ENCODE measurements at regions not wholly inside any gene's neighbourhood (a gene's known extent, or its start where the extent isn't known, plus 50 kb on each side); places are given as distances from the start of the nearest gene placed in this dataset.
"Not testable (repeated sequence)": the region's sequence is repeated elsewhere in the genome, so short reads cannot be mapped to it uniquely, and the experiment has no call there.

DNA sequence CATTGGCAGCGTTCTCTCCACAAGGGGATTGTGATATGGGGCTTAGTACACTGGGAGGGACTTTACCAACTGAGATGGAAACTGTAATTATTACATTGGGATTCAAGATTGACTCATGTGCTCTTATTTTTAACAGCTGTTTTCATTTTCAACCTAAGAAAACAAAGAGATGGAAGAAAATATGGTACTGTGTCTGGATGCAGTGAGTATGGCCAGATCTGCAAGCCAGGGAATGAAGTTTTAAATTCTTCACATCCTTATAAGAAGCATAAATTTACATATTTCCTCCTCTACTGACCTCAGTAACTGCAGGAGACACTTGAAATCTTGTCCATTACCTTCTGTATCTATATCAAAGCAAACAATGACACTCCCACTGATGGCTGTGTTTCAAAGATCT lies 81.5 kb upstream of the EDEM3 start:
- H3K36me3 ChIP-seq (ENCODE audit: control insufficient read depth in 1 of 2, insufficient read depth in 2 of 2, low read length in 1 of 2), result no peaks in the 10 kb centered on the region
- intact Hi-C loops (cut with DNase I), result no loop called here
- no peaks in the 10 kb centered on the region for H3K27me3 ChIP-seq (ENCODE audit: control insufficient read depth in 1 of 2, insufficient read depth in 2 of 2, low read length in 1 of 2)
- no peaks in the 10 kb centered on the region for H3K9me3 ChIP-seq (ENCODE audit: control insufficient read depth, low read length)
- ATAC-seq (ENCODE audit: low FRiP score) (peak; percentile 49), DNase-seq (no peak)
- no peak overlapping the region for H3K4me3 ChIP-seq (ENCODE audit: low read length in 2 of 2)
- 3 to 5% methylated on average over 1 of the region's 1 CpG for WGBS, 2 donors
- peak overlapping the region in 1 of 2 donors; percentile 90 for H3K27ac ChIP-seq (ENCODE audit: low read depth in 1 of 2, low read length in 2 of 2)
- peaks cover 6 to 11% of the 10 kb centered on the region in 2 donors for H3K4me1 ChIP-seq (ENCODE audit: control insufficient read depth in 1 of 2, insufficient read depth in 2 of 2, low read length in 2 of 2)

GRCh38 chr1:184833994-184834393 lies 79.3 kb upstream of the EDEM3 start:
- H3K36me3 ChIP-seq (ENCODE audit: control insufficient read depth in 1 of 2, insufficient read depth in 2 of 2, low read length in 1 of 2); intact Hi-C loops (cut with DNase I); H3K27ac ChIP-seq (ENCODE audit: low read depth in 1 of 2, low read length in 2 of 2); ATAC-seq (ENCODE audit: low FRiP score); H3K27me3 ChIP-seq (ENCODE audit: control insufficient read depth in 1 of 2, insufficient read depth in 2 of 2, low read length in 1 of 2); H3K9me3 ChIP-seq (ENCODE audit: control insufficient read depth, low read length); H3K4me3 ChIP-seq (ENCODE audit: low read length in 2 of 2); DNase-seq: not testable (repeated sequence)
- H3K4me1 ChIP-seq (ENCODE audit: control insufficient read depth in 1 of 2, insufficient read depth in 2 of 2, low read length in 2 of 2), result peaks cover 6 to 15% of the 10 kb centered on the region in 2 donors

DNA sequence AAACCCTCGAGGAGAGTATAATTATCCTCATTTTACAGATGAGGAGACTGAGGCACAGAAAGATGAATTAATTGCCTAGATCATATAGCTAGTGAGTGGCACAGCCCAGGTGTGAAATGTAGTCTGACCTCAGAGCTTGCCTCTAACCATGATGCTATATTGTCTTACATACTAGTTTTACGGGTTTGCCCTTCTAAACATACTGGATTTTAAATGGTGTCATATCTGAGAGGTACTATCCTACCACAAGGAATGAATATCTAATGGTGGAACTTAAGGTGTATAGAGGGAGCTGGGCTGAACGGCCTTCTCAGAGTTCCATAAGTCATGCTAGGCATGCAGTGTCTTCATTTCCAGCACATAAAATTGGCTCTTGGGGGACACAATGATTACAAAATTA lies 77.9 kb upstream of the EDEM3 start:
- Histone ChIP-seq H3K36me3 (ENCODE audit: control insufficient read depth in 1 of 2, insufficient read depth in 2 of 2, low read length in 1 of 2) (no peaks in the 10 kb centered on the region), H3K4me1 (ENCODE audit: control insufficient read depth in 1 of 2, insufficient read depth in 2 of 2, low read length in 2 of 2) (peaks cover 5 to 14% of the 10 kb centered on the region in 2 donors), H3K4me3 (ENCODE audit: low read length in 2 of 2) (no peak overlapping the region), H3K9me3 (ENCODE audit: control insufficient read depth, low read length) (no peaks in the 10 kb centered on the region), H3K27ac (ENCODE audit: low read depth in 1 of 2, low read length in 2 of 2) (no peak overlapping the region), H3K27me3 (ENCODE audit: control insufficient read depth in 1 of 2, insufficient read depth in 2 of 2, low read length in 1 of 2) (no peaks in the 10 kb centered on the region)
- 94% methylated on average over 3 of the region's 3 CpGs for WGBS, 2 donors
- intact Hi-C loops (cut with DNase I), result no loop called here
- no peak for ATAC-seq (ENCODE audit: low FRiP score)
- DNase-seq, result no peak

- Histone ChIP-seq H3K4me1 (ENCODE audit: control insufficient read depth in 1 of 2, insufficient read depth in 2 of 2, low read length in 2 of 2) (peaks cover 6 to 12% of the 10 kb centered on the region in 2 donors), H3K27ac (ENCODE audit: low read depth in 1 of 2, low read length in 2 of 2) (peak overlapping the region; percentile 77 to 98)
- 21 to 28% methylated on average over 6 of the region's 6 CpGs for WGBS, 2 donors
- intact Hi-C loops (cut with DNase I), result loop anchor here (5.0 kb wide), 3 partner anchors 53 to 143 kb away; partner anchors contain the start of gene NIBAN1 (in 2 of the 2)
- DNase-seq; H3K27me3 ChIP-seq (ENCODE audit: control insufficient read depth in 1 of 2, insufficient read depth in 2 of 2, low read length in 1 of 2); H3K4me3 ChIP-seq (ENCODE audit: low read length in 2 of 2); H3K36me3 ChIP-seq (ENCODE audit: control insufficient read depth in 1 of 2, insufficient read depth in 2 of 2, low read length in 1 of 2); ATAC-seq (ENCODE audit: low FRiP score); H3K9me3 ChIP-seq (ENCODE audit: control insufficient read depth, low read length): not testable (repeated sequence)
These were observed 74.8 kb upstream of the EDEM3 start for GRCh38 chr1:184829496-184829895.

GRCh38 chr1:184828369-184828717 lies 73.7 kb upstream of the EDEM3 start:
- WGBS, 2 donors, result 26 to 29% methylated on average over 2 of the region's 2 CpGs
- ATAC-seq (ENCODE audit: low FRiP score), result no peak

GRCh38 chr1:184827600-184828368 lies 73.1 kb upstream of the EDEM3 start:
- intact Hi-C loops (cut with DNase I), result loop anchor here (5.0 kb wide), 3 partner anchors 55 to 145 kb away; partner anchors contain the start of gene NIBAN1 (in 2 of the 2)
- Histone ChIP-seq H3K27me3 (ENCODE audit: control insufficient read depth in 1 of 2, insufficient read depth in 2 of 2, low read length in 1 of 2) (no peaks in the 10 kb centered on the region), H3K9me3 (ENCODE audit: control insufficient read depth, low read length) (no peaks in the 10 kb centered on the region), H3K27ac (ENCODE audit: low read depth in 1 of 2, low read length in 2 of 2) (peak overlapping the region; percentile 97 to 98), H3K4me3 (ENCODE audit: low read length in 2 of 2) (no peak overlapping the region), H3K36me3 (ENCODE audit: control insufficient read depth in 1 of 2, insufficient read depth in 2 of 2, low read length in 1 of 2) (no peaks in the 10 kb centered on the region), H3K4me1 (ENCODE audit: control insufficient read depth in 1 of 2, insufficient read depth in 2 of 2, low read length in 2 of 2) (peaks cover 8 to 12% of the 10 kb centered on the region in 2 donors)
- ATAC-seq (ENCODE audit: low FRiP score) (peak; percentile 83), DNase-seq (no peak)
- WGBS, 2 donors, result 4 to 9% methylated on average over 8 of the region's 8 CpGs

More at GRCh38 chr1:184828369-184828717, 73.7 kb upstream of the EDEM3 start:
- Histone ChIP-seq H3K9me3 (ENCODE audit: control insufficient read depth, low read length) (no peaks in the 10 kb centered on the region), H3K4me3 (ENCODE audit: low read length in 2 of 2) (no peak overlapping the region), H3K36me3 (ENCODE audit: control insufficient read depth in 1 of 2, insufficient read depth in 2 of 2, low read length in 1 of 2) (no peaks in the 10 kb centered on the region), H3K27me3 (ENCODE audit: control insufficient read depth in 1 of 2, insufficient read depth in 2 of 2, low read length in 1 of 2) (no peaks in the 10 kb centered on the region), H3K27ac (ENCODE audit: low read depth in 1 of 2, low read length in 2 of 2) (peak overlapping the region; percentile 87 to 98), H3K4me1 (ENCODE audit: control insufficient read depth in 1 of 2, insufficient read depth in 2 of 2, low read length in 2 of 2) (peaks cover 6 to 12% of the 10 kb centered on the region in 2 donors)
- intact Hi-C loops (cut with DNase I), result loop anchor here (5.0 kb wide), 3 partner anchors 54 to 144 kb away; partner anchors contain the start of gene NIBAN1 (in 2 of the 2)
- no peak for DNase-seq

DNA sequence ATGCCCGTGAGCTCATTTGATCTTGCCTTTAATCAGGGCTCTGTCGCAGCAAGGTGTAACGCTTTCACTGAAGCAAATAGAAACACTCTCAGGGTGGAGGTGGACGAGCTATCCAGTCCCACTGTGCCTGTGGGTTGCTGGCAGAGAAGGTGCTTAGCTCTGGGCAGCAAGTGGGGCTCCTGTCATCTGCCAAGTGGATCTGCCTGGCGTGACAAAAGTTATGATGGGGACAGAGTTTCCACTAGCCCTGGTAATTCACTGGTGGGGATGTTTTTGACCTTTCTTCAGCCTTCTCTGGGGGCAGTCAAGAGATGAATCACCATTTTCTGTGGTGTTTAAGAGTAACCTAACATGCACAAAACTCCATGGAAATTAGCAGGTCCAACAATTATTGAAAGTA lies 71.3 kb upstream of the EDEM3 start:
- Histone ChIP-seq H3K4me1 (ENCODE audit: control insufficient read depth in 1 of 2, insufficient read depth in 2 of 2, low read length in 2 of 2) (peaks cover 8 to 12% of the 10 kb centered on the region in 2 donors), H3K27ac (ENCODE audit: low read depth in 1 of 2, low read length in 2 of 2) (peak overlapping the region; percentile 54 to 80), H3K4me3 (ENCODE audit: low read length in 2 of 2) (no peak overlapping the region), H3K27me3 (ENCODE audit: control insufficient read depth in 1 of 2, insufficient read depth in 2 of 2, low read length in 1 of 2) (no peaks in the 10 kb centered on the region), H3K9me3 (ENCODE audit: control insufficient read depth, low read length) (no peaks in the 10 kb centered on the region), H3K36me3 (ENCODE audit: control insufficient read depth in 1 of 2, insufficient read depth in 2 of 2, low read length in 1 of 2) (peaks cover 3 to 4% of the 10 kb centered on the region in 2 donors)
- WGBS, 2 donors, result 63 to 67% methylated on average over 5 of the region's 5 CpGs
- intact Hi-C loops (cut with DNase I), result loop anchor here (5.0 kb wide), 3 partner anchors 56 to 146 kb away; partner anchors contain the start of gene NIBAN1 (in 2 of the 2)
- DNase-seq (no peak), ATAC-seq (ENCODE audit: low FRiP score) (no peak)

- Histone ChIP-seq H3K4me1 (ENCODE audit: control insufficient read depth in 1 of 2, insufficient read depth in 2 of 2, low read length in 2 of 2) (peaks cover 8 to 12% of the 10 kb centered on the region in 2 donors), H3K27ac (ENCODE audit: low read depth in 1 of 2, low read length in 2 of 2) (peak overlapping the region; percentile 70 to 80), H3K9me3 (ENCODE audit: control insufficient read depth, low read length) (no peaks in the 10 kb centered on the region), H3K4me3 (ENCODE audit: low read length in 2 of 2) (no peak overlapping the region), H3K27me3 (ENCODE audit: control insufficient read depth in 1 of 2, insufficient read depth in 2 of 2, low read length in 1 of 2) (no peaks in the 10 kb centered on the region), H3K36me3 (ENCODE audit: control insufficient read depth in 1 of 2, insufficient read depth in 2 of 2, low read length in 1 of 2) (peaks cover 3 to 4% of the 10 kb centered on the region in 2 donors)
- 3 to 6% methylated on average over 1 of the region's 1 CpG for WGBS, 2 donors
- intact Hi-C loops (cut with DNase I), result loop anchor here (5.0 kb wide), 3 partner anchors 57 to 147 kb away; partner anchors contain the start of gene NIBAN1 (in 2 of the 2)
- DNase-seq (no peak), ATAC-seq (ENCODE audit: low FRiP score) (no peak)
These were observed 70.9 kb upstream of the EDEM3 start for GRCh38 chr1:184825571-184825970.

Data from aorta (tissue), 5 donors.